ENCODE measurements at regions not wholly inside any gene's neighbourhood (a gene's known extent, or its start where the extent isn't known, plus 50 kb on each side); places are given as distances from the start of the nearest gene placed in this dataset.

DNA sequence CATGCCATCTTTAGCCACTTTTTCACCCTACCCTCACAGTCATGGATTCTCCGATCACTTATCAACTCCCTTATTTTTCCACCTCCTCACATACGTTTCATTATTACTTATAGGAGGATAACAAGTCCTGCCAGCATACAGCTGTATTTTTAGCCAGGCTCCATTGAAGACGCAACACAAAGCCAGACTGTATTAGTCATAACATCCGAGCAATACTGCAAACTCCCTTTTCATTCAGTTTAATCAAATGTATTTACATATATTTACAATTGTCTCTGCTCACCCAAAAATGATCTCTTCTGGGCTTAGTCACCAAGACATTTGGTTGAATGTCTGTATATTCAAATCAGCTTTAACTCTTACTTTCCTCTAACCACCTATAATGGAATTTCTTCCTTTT, 126.4 kb upstream of the PRLR start:
- Histone ChIP-seq H3K23ac (ENCODE audit: low read depth, low read length) (no peak overlapping the region), H4K20me1 (ENCODE audit: insufficient read depth, low read length) (no peaks in the 10 kb centered on the region), H4K8ac (ENCODE audit: low read depth in 2 of 2, low read length in 2 of 2) (no peak overlapping the region), H2BK15ac (ENCODE audit: low read depth, low read length) (no peak overlapping the region), H3K18ac (ENCODE audit: low read depth, low read length) (no peak overlapping the region), H3K9ac (ENCODE audit: low read depth, low read length) (no peak overlapping the region), H2AFZ (replicated peaks; ENCODE audit: low read length, poor library complexity) (no peak overlapping the region), H3K9me3 (ENCODE audit: control insufficient read depth, insufficient read depth, low read length) (no peaks in the 10 kb centered on the region), H2BK120ac (ENCODE audit: low read depth, low read length) (no peak overlapping the region), H4K5ac (ENCODE audit: low read depth, low read length) (no peak overlapping the region), H3K27ac (ENCODE audit: insufficient read depth, low read length) (no peak overlapping the region), H3K4me3 (ENCODE audit: insufficient read depth, low read depth, low read length) (no peak overlapping the region), H3K9me1 (ENCODE audit: insufficient read depth, low read length) (no peaks in the 10 kb centered on the region), H3K79me1 (ENCODE audit: low read depth in 1 of 2, low read length in 2 of 2) (no peaks in the 10 kb centered on the region), H3K4me2 (ENCODE audit: low read depth, low read length) (no peak overlapping the region), H2BK20ac (ENCODE audit: low read depth, low read length) (no peak overlapping the region), H2AK9ac (replicated peaks; ENCODE audit: low read depth, low read length, poor library complexity) (no peak overlapping the region), H4K91ac (ENCODE audit: insufficient read depth, low read depth, low read length) (no peak overlapping the region), H3K56ac (ENCODE audit: extremely low read depth, insufficient read depth, low read length) (no peak overlapping the region), H3K27me3 (ENCODE audit: control insufficient read depth, insufficient read depth, low read length) (no peaks in the 10 kb centered on the region), H3K14ac (replicated peaks; ENCODE audit: low read depth, low read length) (no peak overlapping the region), H2AK5ac (ENCODE audit: low read depth, low read length) (no peak overlapping the region), H3K4ac (ENCODE audit: low read depth, low read length) (no peak overlapping the region), H2BK5ac (ENCODE audit: low read depth, low read length, poor library complexity, severe bottlenecking) (no peak overlapping the region), H3K4me1 (ENCODE audit: control insufficient read depth, insufficient read depth, low read length) (no peaks in the 10 kb centered on the region), H3K36me3 (ENCODE audit: control insufficient read depth, insufficient read depth, low read length) (no peaks in the 10 kb centered on the region)
- no peak for TF ChIP-seq CEBPB (IDR thresholded peaks at IDR 0.05; ENCODE audit: low read depth, low read length)
- no peak for TF ChIP-seq RAD21 (IDR thresholded peaks at IDR 0.05; ENCODE audit: low read length)
- TF ChIP-seq CHD1 (IDR thresholded peaks at IDR 0.05; ENCODE audit: low read depth, low read length): no peak
- TF ChIP-seq NFE2L2 (IDR thresholded peaks at IDR 0.05; ENCODE audit: low read depth, low read length): no peak
- TF ChIP-seq, protein P1, sequence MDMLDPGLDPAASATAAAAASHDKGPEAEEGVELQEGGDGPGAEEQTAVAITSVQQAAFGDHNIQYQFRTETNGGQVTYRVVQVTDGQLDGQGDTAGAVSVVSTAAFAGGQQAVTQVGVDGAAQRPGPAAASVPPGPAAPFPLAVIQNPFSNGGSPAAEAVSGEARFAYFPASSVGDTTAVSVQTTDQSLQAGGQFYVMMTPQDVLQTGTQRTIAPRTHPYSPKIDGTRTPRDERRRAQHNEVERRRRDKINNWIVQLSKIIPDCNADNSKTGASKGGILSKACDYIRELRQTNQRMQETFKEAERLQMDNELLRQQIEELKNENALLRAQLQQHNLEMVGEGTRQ (IDR thresholded peaks at IDR 0.05; ENCODE audit: low read depth, low read length): no peak
- TF ChIP-seq MAFK (IDR thresholded peaks at IDR 0.05; ENCODE audit: low read depth, low read length): no peak
- TF ChIP-seq MXI1 (IDR thresholded peaks at IDR 0.05; ENCODE audit: borderline replicate concordance, low read depth, low read length): no peak
- TF ChIP-seq RCOR1 (IDR thresholded peaks at IDR 0.05; ENCODE audit: insufficient replicate concordance, low read length): no peak
- TF ChIP-seq RFX5 (IDR thresholded peaks at IDR 0.05; ENCODE audit: low read depth, low read length): no peak
- TF ChIP-seq SMC3 (IDR thresholded peaks at IDR 0.05; ENCODE audit: low read depth, low read length): no peak
- TF ChIP-seq MAZ (IDR thresholded peaks at IDR 0.05; ENCODE audit: borderline replicate concordance, low read depth, low read length): no peak
- TF ChIP-seq, protein P2, sequence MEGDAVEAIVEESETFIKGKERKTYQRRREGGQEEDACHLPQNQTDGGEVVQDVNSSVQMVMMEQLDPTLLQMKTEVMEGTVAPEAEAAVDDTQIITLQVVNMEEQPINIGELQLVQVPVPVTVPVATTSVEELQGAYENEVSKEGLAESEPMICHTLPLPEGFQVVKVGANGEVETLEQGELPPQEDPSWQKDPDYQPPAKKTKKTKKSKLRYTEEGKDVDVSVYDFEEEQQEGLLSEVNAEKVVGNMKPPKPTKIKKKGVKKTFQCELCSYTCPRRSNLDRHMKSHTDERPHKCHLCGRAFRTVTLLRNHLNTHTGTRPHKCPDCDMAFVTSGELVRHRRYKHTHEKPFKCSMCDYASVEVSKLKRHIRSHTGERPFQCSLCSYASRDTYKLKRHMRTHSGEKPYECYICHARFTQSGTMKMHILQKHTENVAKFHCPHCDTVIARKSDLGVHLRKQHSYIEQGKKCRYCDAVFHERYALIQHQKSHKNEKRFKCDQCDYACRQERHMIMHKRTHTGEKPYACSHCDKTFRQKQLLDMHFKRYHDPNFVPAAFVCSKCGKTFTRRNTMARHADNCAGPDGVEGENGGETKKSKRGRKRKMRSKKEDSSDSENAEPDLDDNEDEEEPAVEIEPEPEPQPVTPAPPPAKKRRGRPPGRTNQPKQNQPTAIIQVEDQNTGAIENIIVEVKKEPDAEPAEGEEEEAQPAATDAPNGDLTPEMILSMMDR (conservative IDR thresholded peaks at IDR 0.05; ENCODE audit: low read depth, low read length): no peak
- TF ChIP-seq BHLHE40 (IDR thresholded peaks at IDR 0.05; ENCODE audit: low read depth, low read length): no peak
- TF ChIP-seq, protein P3, sequence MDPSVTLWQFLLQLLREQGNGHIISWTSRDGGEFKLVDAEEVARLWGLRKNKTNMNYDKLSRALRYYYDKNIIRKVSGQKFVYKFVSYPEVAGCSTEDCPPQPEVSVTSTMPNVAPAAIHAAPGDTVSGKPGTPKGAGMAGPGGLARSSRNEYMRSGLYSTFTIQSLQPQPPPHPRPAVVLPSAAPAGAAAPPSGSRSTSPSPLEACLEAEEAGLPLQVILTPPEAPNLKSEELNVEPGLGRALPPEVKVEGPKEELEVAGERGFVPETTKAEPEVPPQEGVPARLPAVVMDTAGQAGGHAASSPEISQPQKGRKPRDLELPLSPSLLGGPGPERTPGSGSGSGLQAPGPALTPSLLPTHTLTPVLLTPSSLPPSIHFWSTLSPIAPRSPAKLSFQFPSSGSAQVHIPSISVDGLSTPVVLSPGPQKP (IDR thresholded peaks at IDR 0.05; ENCODE audit: borderline replicate concordance, low read depth, low read length): no peak
- TF ChIP-seq POLR2A (IDR thresholded peaks at IDR 0.05; ENCODE audit: low read depth, low read length): no peak
- TF ChIP-seq FOS (IDR thresholded peaks at IDR 0.05; ENCODE audit: low read depth, low read length): no peak
- intact Hi-C loops (cut with micrococcal nuclease): no loop called here
- WGBS, 2 experiments (ENCODE audit: extremely low coverage in 2 of 2, insufficient read length in 1 of 2): 100% methylated on average over 1 of the region's 4 CpGs; no CpG with 5 or more reads in 1 of the 2 experiments
- in situ Hi-C loops (cut with MboI; ENCODE audit: low sequenced_read_pairs): no loop called here
- BruUV-seq (replicated peaks): no TSS peak
- ATAC-seq (ENCODE audit: low read depth): no peak
- dilution Hi-C loops (cut with HindIII; ENCODE audit: low sequenced_read_pairs, unreplicated experiment): no loop called here
- CTCF ChIA-PET: no interaction called here
- POLR2A ChIA-PET (ENCODE audit: unreplicated experiment): no interaction called here
- no peak for DNase-seq

Data from IMR-90 (cell line).